ENCODE measurements at regions not wholly inside any gene's neighbourhood (a gene's known extent, or its start where the extent isn't known, plus 50 kb on each side); places are given as distances from the start of the nearest gene placed in this dataset.
A peak's percentile ranks its signal among the peaks of the same experiment; 100 is the strongest.

GRCh38 chr6:145199961-145200360 is 535.4 kb downstream of the EPM2A start:
- Histone ChIP-seq H3K4me3 (ENCODE audit: low read depth, low read length) (no peak overlapping the region), H3K4me1 (peaks cover 6% of the 10 kb centered on the region), H3K9me3 (no peaks in the 10 kb centered on the region), H3K36me3 (no peaks in the 10 kb centered on the region), H3K27me3 (no peaks in the 10 kb centered on the region)
- TF ChIP-seq CTCF (IDR thresholded peaks at IDR 0.05; ENCODE audit: low read depth, low read length) = no peak
- DNase-seq = no peak

GRCh38 chr6:145204301-145204700 is 531.0 kb downstream of the EPM2A start:
- TF ChIP-seq CTCF (IDR thresholded peaks at IDR 0.05; ENCODE audit: low read depth, low read length) = no peak
- Histone ChIP-seq H3K4me3 (ENCODE audit: low read depth, low read length) (no peak overlapping the region), H3K36me3 (no peaks in the 10 kb centered on the region), H3K27me3 (no peaks in the 10 kb centered on the region), H3K9me3 (no peaks in the 10 kb centered on the region), H3K4me1 (peaks cover 26% of the 10 kb centered on the region)
- DNase-seq = peak; percentile 42

GRCh38 chr6:145206247-145206907 is 528.9 kb downstream of the EPM2A start:
- peak; percentile 71 for DNase-seq
- H3K9me3 ChIP-seq = no peaks in the 10 kb centered on the region
- H3K4me3 ChIP-seq (ENCODE audit: low read depth, low read length) = peak overlapping the region; percentile 12
- H3K27me3 ChIP-seq = no peaks in the 10 kb centered on the region
- H3K36me3 ChIP-seq = no peaks in the 10 kb centered on the region
- TF ChIP-seq CTCF (IDR thresholded peaks at IDR 0.05; ENCODE audit: low read depth, low read length) = no peak
- H3K4me1 ChIP-seq = peaks cover 31% of the 10 kb centered on the region

- Histone ChIP-seq H3K4me1 (peaks cover 31% of the 10 kb centered on the region), H3K27me3 (no peaks in the 10 kb centered on the region), H3K4me3 (ENCODE audit: low read depth, low read length) (no peak overlapping the region), H3K36me3 (no peaks in the 10 kb centered on the region), H3K9me3 (no peaks in the 10 kb centered on the region)
- TF ChIP-seq CTCF (IDR thresholded peaks at IDR 0.05; ENCODE audit: low read depth, low read length) = no peak
- DNase-seq = no peak
Observed at GRCh38 chr6:145208474-145208873, 526.8 kb downstream of the EPM2A start.

- Histone ChIP-seq H3K4me3 (ENCODE audit: low read depth, low read length) (no peak overlapping the region), H3K9me3 (no peaks in the 10 kb centered on the region), H3K4me1 (peaks cover 31% of the 10 kb centered on the region), H3K36me3 (no peaks in the 10 kb centered on the region), H3K27me3 (no peaks in the 10 kb centered on the region)
- TF ChIP-seq CTCF (IDR thresholded peaks at IDR 0.05; ENCODE audit: low read depth, low read length) = no peak
- no peak for DNase-seq
Observed at GRCh38 chr6:145209272-145209671, 526.0 kb downstream of the EPM2A start.

- H3K27me3 ChIP-seq = no peaks in the 10 kb centered on the region
- H3K36me3 ChIP-seq = no peaks in the 10 kb centered on the region
- no peak for TF ChIP-seq CTCF (IDR thresholded peaks at IDR 0.05; ENCODE audit: low read depth, low read length)
- no peaks in the 10 kb centered on the region for H3K9me3 ChIP-seq
- H3K4me3 ChIP-seq (ENCODE audit: low read depth, low read length) = no peak overlapping the region
- peaks cover 9% of the 10 kb centered on the region; the same call in 1 of the 2 replicates for H3K4me1 ChIP-seq
- no peak for DNase-seq
Observed at GRCh38 chr6:145212813-145213212, 522.5 kb downstream of the EPM2A start.
